Chondrocyte (in vitro differentiated cells): ENCODE measurements at regions not wholly inside any gene's neighbourhood (a gene's known extent, or its start where the extent isn't known, plus 50 kb on each side); places are given as distances from the start of the nearest gene placed in this dataset.

Experiments used
- DNase-seq: peaks from one replicate; pipeline ENCODE4 v3.0.0; 2021; ENCODE audit warnings: mixed read lengths, low spot score
- H3K27ac Mint-ChIP-seq: one replicate; pipeline ENCODE4 v1.8.0; 2021; ENCODE audit warnings: mild to moderate bottlenecking, moderate library complexity, mixed read lengths; ENCODE audit not compliant: unreplicated experiment
- H3K27me3 Mint-ChIP-seq: 2 replicates; pipeline ENCODE4 v1.8.0; 2021; ENCODE audit warnings: low read depth, mixed read lengths
- H3K36me3 Mint-ChIP-seq: 2 replicates; pipeline ENCODE4 v1.8.0; 2021; ENCODE audit warnings: low read depth, mixed read lengths
- H3K4me1 Mint-ChIP-seq: 2 replicates; pipeline ENCODE4 v1.8.0; 2021; ENCODE audit warnings: low read depth, mild to moderate bottlenecking, mixed read lengths
- H3K4me3 Mint-ChIP-seq: one replicate; pipeline ENCODE4 v1.8.0; 2021; ENCODE audit warnings: mild to moderate bottlenecking, moderate library complexity, mixed read lengths; ENCODE audit not compliant: unreplicated experiment
- H3K9me3 Mint-ChIP-seq: 2 replicates; pipeline ENCODE4 v1.8.0; 2021; ENCODE audit warnings: low read depth, mixed read lengths
- CTCF ChIP-seq: fragments of 200-600 bp; sonication (generic); IDR thresholded peaks from 2 replicates; pipeline ENCODE4 v1.5.0; 2021; ENCODE audit warnings: antibody characterized with exemption, mild to moderate bottlenecking, moderate library complexity

- Mint-ChIP-seq H3K4me3 (no peak overlapping the region), H3K36me3 (no peaks in the 10 kb centered on the region), H3K4me1 (peaks cover 4% of the 10 kb centered on the region), H3K27me3 (no peaks in the 10 kb centered on the region), H3K9me3 (peaks cover 4% of the 10 kb centered on the region), H3K27ac (no peak overlapping the region)
- no peak for TF ChIP-seq CTCF
- DNase-seq = no peak
Measured at GRCh38 chr4:85399270-85399669, 75.7 kb upstream of the ARHGAP24 start.

- no peak for TF ChIP-seq CTCF
- Mint-ChIP-seq H3K9me3 (no peaks in the 10 kb centered on the region), H3K4me3 (no peak overlapping the region), H3K4me1 (peaks cover 4% of the 10 kb centered on the region), H3K27me3 (no peaks in the 10 kb centered on the region), H3K27ac (no peak overlapping the region), H3K36me3 (no peaks in the 10 kb centered on the region)
- no peak for DNase-seq
Measured at GRCh38 chr4:85402371-85402770, 72.6 kb upstream of the ARHGAP24 start.

GRCh38 chr4:85406185-85406584 is 68.8 kb upstream of the ARHGAP24 start:
- Mint-ChIP-seq H3K27ac (no peak overlapping the region), H3K9me3 (no peaks in the 10 kb centered on the region), H3K36me3 (no peaks in the 10 kb centered on the region), H3K27me3 (no peaks in the 10 kb centered on the region), H3K4me1 (no peaks in the 10 kb centered on the region), H3K4me3 (no peak overlapping the region)
- no peak for DNase-seq
- no peak for TF ChIP-seq CTCF

- H3K4me3 Mint-ChIP-seq = no peak overlapping the region
- H3K27ac Mint-ChIP-seq = no peak overlapping the region
- DNase-seq = no peak
- no peaks in the 10 kb centered on the region for H3K4me1 Mint-ChIP-seq
- H3K27me3 Mint-ChIP-seq = no peaks in the 10 kb centered on the region
- H3K9me3 Mint-ChIP-seq = no peaks in the 10 kb centered on the region
- no peak for TF ChIP-seq CTCF
- no peaks in the 10 kb centered on the region for H3K36me3 Mint-ChIP-seq
Measured at GRCh38 chr4:85407546-85407945, 67.4 kb upstream of the ARHGAP24 start.

GRCh38 chr4:85408301-85408700 is 66.6 kb upstream of the ARHGAP24 start:
- no peak overlapping the region for H3K4me3 Mint-ChIP-seq
- DNase-seq = no peak
- H3K36me3 Mint-ChIP-seq = no peaks in the 10 kb centered on the region
- H3K27me3 Mint-ChIP-seq = no peaks in the 10 kb centered on the region
- no peaks in the 10 kb centered on the region for H3K9me3 Mint-ChIP-seq
- no peaks in the 10 kb centered on the region for H3K4me1 Mint-ChIP-seq
- TF ChIP-seq CTCF = no peak
- no peak overlapping the region for H3K27ac Mint-ChIP-seq
